Pancreas (tissue), 10 donors: ENCODE measurements at regions not wholly inside any gene's neighbourhood (a gene's known extent, or its start where the extent isn't known, plus 50 kb on each side); places are given as distances from the start of the nearest gene placed in this dataset.

Experiments used
- ATAC-seq, 4 donors: fragments of 200-7000 bp; cut with Tn5 transposase; one replicate each; pipeline versions ENCODE4 v1.8.0 to v1.9.1; 2020; ENCODE audit warnings: mild to moderate bottlenecking in 4 of 4, moderate library complexity in 4 of 4
- DNase-seq, 6 donors: peaks; one replicate each; pipeline ENCODE4 v3.0.0-alpha.2; 2020
- FAIRE-seq: peaks from 2 replicates; lab custom pipeline; 2012; peaks lifted over from hg19 to GRCh38; lab: Jason Lieb, UNC
- H3K27ac ChIP-seq, 4 donors: fragments of 200-600 bp; sonication (generic); 1 replicate in 3 of 4; 2 replicates in 1 of 4; pipeline versions ENCODE4 v1.5.0 to v1.8.0; 2020
- H3K27me3 ChIP-seq, 4 donors: fragments of 200-600 bp; one replicate each; pipeline ENCODE4 v1.8.0; 2021
- H3K36me3 ChIP-seq, 3 donors: fragments of 200-600 bp; sonication (generic) in 1 of 3; one replicate each; pipeline versions ENCODE4 v1.5.0 to v1.8.0; 2020 to 2021
- H3K4me1 ChIP-seq, 3 donors: fragments of 200-600 bp; one replicate each; pipeline ENCODE4 v1.8.0; 2021
- H3K4me3 ChIP-seq, 4 donors: fragments of 200-600 bp; sonication (generic) in 2 of 4; one replicate each; pipeline versions ENCODE4 v1.5.0 to v1.8.0; 2020 to 2021
- H3K9me3 ChIP-seq, 4 donors: fragments of 200-600 bp; one replicate each; pipeline ENCODE4 v1.8.0; 2021
- WGBS, 2 donors: extraction: QIAGEN DNeasy Blood & Tissue Kit; methylation state at CpG; one replicate each; pipeline ENCODE4 v1.1.7; 2013; 5-methylcytosine and 5-hydroxymethylcytosine counted together
- intact Hi-C, 3 donors: fragments of 100-400 bp; cut with DNase I; formaldehyde crosslinking; loops; one replicate each; pipeline versions ENCODE4 v1.11.1 to v1.14.2; 2022
- TF ChIP-seq, protein P1 (sequence below), 4 donors: fragments of 200-600 bp; sonication (generic) in 3 of 4; IDR thresholded peaks; one replicate each; pipeline versions ENCODE4 v1.5.0 to v1.8.0; 2021; ENCODE audit warnings: antibody characterized with exemption in 4 of 4
- donor health status: healthy with polysubstance abuse.
- donor health status: DM: no; HTN: no; CAD: no; lungs with moderate emphysema.
- donor health status: DM: no; HTN: no; CAD: no.
- donor health status: control.
- donor health status: control.
- donor health status: Bipolar disorder and iron deficiency.
- donor health status: DM: yes; HTN: yes; CAD: no.
- donor health status: DM: no; HTN: no; CAD: no.
- donor health status: DM: no; HTN: no; CAD: no.
- donor health status: DM: yes; HTN: yes; CAD: no.

DNA sequence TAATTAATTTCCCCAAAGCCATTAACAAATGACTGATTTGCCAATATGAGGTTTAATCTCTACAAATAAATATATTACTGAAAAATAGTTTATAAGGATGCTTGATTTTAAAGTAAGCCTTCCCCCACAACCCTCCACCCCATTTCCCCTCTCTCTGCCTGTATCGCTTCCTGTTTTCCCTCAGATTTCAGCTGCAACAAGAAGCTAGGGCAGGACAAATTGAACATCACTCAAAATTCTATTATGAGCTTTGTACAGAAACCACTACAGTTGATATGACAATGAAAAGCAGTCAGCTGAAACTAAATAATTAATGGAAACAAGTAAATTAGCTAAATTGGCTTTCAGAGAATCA, 109.0 kb upstream of the SP4 start:
- Histone ChIP-seq H3K27me3 (no peaks in the 10 kb centered on the region), H3K9me3 (no peaks in the 10 kb centered on the region), H3K4me3 (no peak overlapping the region), H3K4me1 (no peaks in the 10 kb centered on the region), H3K36me3 (no peaks in the 10 kb centered on the region), H3K27ac (no peak overlapping the region)
- FAIRE-seq (no peak), DNase-seq (no peak), ATAC-seq (no peak)
- TF ChIP-seq, protein P1, sequence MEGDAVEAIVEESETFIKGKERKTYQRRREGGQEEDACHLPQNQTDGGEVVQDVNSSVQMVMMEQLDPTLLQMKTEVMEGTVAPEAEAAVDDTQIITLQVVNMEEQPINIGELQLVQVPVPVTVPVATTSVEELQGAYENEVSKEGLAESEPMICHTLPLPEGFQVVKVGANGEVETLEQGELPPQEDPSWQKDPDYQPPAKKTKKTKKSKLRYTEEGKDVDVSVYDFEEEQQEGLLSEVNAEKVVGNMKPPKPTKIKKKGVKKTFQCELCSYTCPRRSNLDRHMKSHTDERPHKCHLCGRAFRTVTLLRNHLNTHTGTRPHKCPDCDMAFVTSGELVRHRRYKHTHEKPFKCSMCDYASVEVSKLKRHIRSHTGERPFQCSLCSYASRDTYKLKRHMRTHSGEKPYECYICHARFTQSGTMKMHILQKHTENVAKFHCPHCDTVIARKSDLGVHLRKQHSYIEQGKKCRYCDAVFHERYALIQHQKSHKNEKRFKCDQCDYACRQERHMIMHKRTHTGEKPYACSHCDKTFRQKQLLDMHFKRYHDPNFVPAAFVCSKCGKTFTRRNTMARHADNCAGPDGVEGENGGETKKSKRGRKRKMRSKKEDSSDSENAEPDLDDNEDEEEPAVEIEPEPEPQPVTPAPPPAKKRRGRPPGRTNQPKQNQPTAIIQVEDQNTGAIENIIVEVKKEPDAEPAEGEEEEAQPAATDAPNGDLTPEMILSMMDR (IDR thresholded peaks at IDR 0.05): no peak
- intact Hi-C loops: no loop called here
- WGBS, 2 donors: 85 to 89% methylated on average over 1 of the region's 1 CpG

DNA sequence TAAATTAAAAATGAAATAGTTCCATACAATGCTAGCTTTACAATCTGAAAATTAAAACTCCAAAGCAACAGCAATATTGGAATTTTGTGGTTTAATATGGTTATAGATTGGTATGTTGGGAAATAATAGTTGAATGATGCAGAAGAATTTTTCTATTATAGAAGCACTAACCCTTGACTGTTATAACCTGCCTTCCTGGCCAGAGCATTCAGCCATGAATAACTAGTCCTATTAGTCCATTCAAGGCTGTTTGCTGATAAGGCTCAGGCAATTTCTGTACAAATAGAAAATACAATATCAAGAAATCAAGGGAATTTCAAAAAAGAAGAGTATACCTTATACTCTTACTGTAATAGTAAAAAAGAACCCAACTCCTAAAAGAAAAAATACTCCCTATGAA, 101.6 kb upstream of the SP4 start:
- Histone ChIP-seq H3K27ac (no peak overlapping the region), H3K36me3 (no peaks in the 10 kb centered on the region), H3K4me1 (no peaks in the 10 kb centered on the region), H3K9me3 (no peaks in the 10 kb centered on the region), H3K4me3 (no peak overlapping the region), H3K27me3 (no peaks in the 10 kb centered on the region)
- TF ChIP-seq, protein P1 (IDR thresholded peaks at IDR 0.05): no peak
- ATAC-seq: no peak
- FAIRE-seq: no peak
- no peak for DNase-seq
- intact Hi-C loops: no loop called here

DNA sequence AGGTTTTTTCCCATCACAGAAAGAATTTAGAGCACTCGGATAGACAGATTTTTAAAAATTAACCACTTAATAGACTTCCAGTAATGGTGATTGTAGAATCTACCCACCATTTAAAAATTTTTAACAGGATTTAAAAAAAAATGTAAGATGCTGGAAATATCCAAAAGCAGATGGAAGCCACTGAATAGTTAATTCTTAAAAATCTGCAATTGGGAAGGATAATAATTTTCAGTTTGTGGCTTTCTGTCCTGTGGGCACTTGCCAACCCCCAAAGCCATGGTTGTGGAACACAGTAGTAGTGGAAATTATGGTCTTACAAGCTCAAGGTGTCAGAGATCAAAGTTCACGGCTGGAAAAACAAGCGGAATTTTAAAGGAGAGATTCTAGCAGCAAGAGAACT, 101.0 kb upstream of the SP4 start:
- Histone ChIP-seq H3K4me3 (no peak overlapping the region), H3K27me3 (no peaks in the 10 kb centered on the region), H3K36me3 (no peaks in the 10 kb centered on the region), H3K4me1 (no peaks in the 10 kb centered on the region), H3K27ac (no peak overlapping the region), H3K9me3 (no peaks in the 10 kb centered on the region)
- WGBS, 2 donors: 56 to 62% methylated on average over 3 of the region's 3 CpGs
- TF ChIP-seq, protein P1 (IDR thresholded peaks at IDR 0.05): no peak
- no peak for FAIRE-seq
- no peak for ATAC-seq
- intact Hi-C loops: no loop called here
- no peak for DNase-seq

DNA sequence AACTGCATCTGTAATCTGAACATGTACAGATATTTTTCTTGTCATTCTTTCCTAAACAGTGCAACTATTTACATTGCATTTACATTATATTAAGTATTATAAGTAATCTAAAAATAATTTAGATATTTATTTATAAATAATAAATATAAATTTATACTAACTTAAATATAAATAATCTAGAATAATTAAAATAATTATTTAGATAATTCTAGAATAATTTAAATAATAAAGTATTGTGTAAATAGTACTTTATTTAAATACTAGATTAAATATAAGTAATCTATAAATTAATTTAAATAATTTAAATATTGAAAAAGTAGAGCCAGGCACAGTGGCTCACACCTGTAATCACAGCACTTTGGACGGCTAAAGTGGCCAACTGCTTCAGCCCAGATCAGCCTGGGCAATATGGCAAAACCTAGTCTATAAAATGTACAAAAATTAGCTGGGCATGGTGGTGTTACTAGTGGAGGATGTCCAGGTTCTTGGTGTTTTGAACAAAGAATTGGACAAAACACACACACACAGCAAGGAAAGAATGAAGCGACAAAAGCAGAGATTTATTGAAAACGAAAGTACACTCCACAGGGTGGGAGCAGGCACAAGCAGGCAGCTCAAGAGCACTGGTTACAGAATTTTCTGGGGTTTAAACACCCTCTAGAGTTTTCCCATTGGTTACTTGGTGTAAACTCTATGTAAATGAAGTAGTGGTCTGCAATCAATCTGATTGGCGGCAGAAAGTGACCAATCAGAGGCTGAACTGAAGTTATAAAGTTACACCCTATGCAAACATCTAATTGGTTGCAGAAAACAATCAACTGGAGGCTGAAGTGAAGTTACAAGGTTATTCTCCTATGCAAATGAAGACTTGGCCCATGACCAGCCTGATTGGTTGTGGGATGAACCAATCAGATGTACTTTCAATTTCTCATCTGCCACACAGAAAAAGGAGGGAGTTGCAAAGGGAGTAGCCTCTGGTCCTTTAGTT, 100.2 kb upstream of the SP4 start:
- H3K27ac ChIP-seq: no peak overlapping the region
- H3K36me3 ChIP-seq: no peaks in the 10 kb centered on the region
- FAIRE-seq (peak; percentile 98), DNase-seq (no peak), ATAC-seq (no peak)
- no peaks in the 10 kb centered on the region for H3K4me1 ChIP-seq
- intact Hi-C loops: no loop called here
- TF ChIP-seq, protein P1 (IDR thresholded peaks at IDR 0.05): no peak
- 95 to 98% methylated on average over 4 of the region's 4 CpGs for WGBS, 2 donors
- no peak overlapping the region for H3K4me3 ChIP-seq
- no peaks in the 10 kb centered on the region for H3K27me3 ChIP-seq
- H3K9me3 ChIP-seq: no peaks in the 10 kb centered on the region
